ENCODE measurements at regions not wholly inside any gene's neighbourhood (a gene's known extent, or its start where the extent isn't known, plus 50 kb on each side); places are given as distances from the start of the nearest gene placed in this dataset.
A peak's percentile ranks its signal among the peaks of the same experiment; 100 is the strongest.

DNA sequence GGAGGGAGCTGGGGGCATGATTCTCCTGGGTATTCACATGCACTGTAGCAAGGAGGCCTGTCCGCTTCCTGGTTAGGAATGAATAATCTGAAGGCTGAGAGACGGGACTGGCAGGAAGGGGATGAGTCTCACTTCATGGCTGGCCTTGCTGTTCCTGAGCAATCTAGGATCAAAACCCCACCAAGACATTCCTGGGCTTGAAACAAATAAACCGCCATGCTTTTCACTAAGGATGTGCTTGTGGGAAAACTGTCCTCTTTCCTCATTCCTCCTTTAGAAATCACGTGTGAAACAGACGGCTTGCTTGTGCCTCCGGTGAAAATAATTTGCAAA is 132.8 kb downstream of the MACROH2A1 start:
- Histone ChIP-seq H3K4me3 (ENCODE audit: insufficient read depth, low read length) (no peak overlapping the region), H3K27me3 (ENCODE audit: insufficient read depth, low read length) (no peaks in the 10 kb centered on the region), H3K9me3 (ENCODE audit: low read depth, low read length) (no peaks in the 10 kb centered on the region), H3K27ac (ENCODE audit: low read depth, low read length) (peak overlapping the region; percentile 56), H3K36me3 (ENCODE audit: insufficient read depth, low read length) (no peaks in the 10 kb centered on the region), H3K79me2 (ENCODE audit: insufficient read depth, low read length) (no peaks in the 10 kb centered on the region), H3K4me1 (ENCODE audit: insufficient read depth, low read length) (peaks cover 41% of the 10 kb centered on the region), H2AFZ (ENCODE audit: low read length) (peak overlapping the region; percentile 90), H3K4me2 (ENCODE audit: insufficient read depth, low read length) (no peak overlapping the region), H4K20me1 (ENCODE audit: insufficient read depth, low read length) (no peaks in the 10 kb centered on the region)
- peak; percentile 35 for DNase-seq (ENCODE audit: insufficient read length, low spot score, missing footprints)
- TF ChIP-seq, protein P1, sequence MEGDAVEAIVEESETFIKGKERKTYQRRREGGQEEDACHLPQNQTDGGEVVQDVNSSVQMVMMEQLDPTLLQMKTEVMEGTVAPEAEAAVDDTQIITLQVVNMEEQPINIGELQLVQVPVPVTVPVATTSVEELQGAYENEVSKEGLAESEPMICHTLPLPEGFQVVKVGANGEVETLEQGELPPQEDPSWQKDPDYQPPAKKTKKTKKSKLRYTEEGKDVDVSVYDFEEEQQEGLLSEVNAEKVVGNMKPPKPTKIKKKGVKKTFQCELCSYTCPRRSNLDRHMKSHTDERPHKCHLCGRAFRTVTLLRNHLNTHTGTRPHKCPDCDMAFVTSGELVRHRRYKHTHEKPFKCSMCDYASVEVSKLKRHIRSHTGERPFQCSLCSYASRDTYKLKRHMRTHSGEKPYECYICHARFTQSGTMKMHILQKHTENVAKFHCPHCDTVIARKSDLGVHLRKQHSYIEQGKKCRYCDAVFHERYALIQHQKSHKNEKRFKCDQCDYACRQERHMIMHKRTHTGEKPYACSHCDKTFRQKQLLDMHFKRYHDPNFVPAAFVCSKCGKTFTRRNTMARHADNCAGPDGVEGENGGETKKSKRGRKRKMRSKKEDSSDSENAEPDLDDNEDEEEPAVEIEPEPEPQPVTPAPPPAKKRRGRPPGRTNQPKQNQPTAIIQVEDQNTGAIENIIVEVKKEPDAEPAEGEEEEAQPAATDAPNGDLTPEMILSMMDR (IDR thresholded peaks at IDR 0.05; ENCODE audit: extremely low read depth, low read depth, low read length): no peak

DNA sequence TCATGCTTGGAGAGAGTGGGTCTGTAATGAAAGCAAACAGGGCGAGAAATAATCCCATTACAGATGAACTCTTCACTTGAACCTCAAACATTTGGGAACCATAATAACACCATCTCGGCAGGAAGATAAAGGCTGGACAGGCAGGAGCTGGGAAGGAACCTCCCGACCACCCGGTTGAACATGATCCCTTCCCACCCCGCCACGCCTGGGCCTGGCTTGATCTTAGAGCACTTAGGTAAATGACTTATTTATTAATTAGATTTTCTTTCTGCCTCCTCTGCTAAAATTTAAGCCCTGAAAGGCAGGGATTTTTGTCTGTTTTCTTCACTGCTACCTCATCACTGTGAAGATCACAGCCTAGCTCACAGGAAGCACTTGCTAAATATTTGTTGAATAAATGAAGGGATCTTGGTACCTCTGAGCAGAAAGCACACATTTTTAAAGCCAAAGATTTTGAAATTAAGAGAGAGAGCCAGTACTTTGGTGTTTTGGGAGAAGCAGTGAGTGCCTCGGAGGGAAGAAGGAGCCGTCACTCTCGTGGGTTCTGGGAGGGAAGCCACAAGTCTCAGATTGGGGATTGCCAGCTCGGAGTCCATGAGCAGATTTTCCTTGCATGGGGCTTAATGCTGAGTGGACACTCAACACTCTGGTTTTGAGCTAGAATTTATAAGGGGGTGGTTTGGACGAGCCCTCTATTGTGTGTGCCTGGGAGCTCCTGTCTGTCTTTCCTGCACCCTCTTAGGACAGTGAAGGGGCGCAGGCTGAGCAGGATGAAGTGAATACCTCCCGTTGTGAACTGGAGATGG is 133.3 kb downstream of the MACROH2A1 start:
- H3K36me3 ChIP-seq (ENCODE audit: insufficient read depth, low read length): no peaks in the 10 kb centered on the region
- no peaks in the 10 kb centered on the region for H3K9me3 ChIP-seq (ENCODE audit: low read depth, low read length)
- no peaks in the 10 kb centered on the region for H4K20me1 ChIP-seq (ENCODE audit: insufficient read depth, low read length)
- no peak overlapping the region for H3K4me3 ChIP-seq (ENCODE audit: insufficient read depth, low read length)
- no peak overlapping the region for H3K27ac ChIP-seq (ENCODE audit: low read depth, low read length)
- no peak overlapping the region for H3K4me2 ChIP-seq (ENCODE audit: insufficient read depth, low read length)
- no peaks in the 10 kb centered on the region for H3K27me3 ChIP-seq (ENCODE audit: insufficient read depth, low read length)
- no peaks in the 10 kb centered on the region for H3K79me2 ChIP-seq (ENCODE audit: insufficient read depth, low read length)
- H3K4me1 ChIP-seq (ENCODE audit: insufficient read depth, low read length): peaks cover 41% of the 10 kb centered on the region
- no peak for DNase-seq (ENCODE audit: insufficient read length, low spot score, missing footprints)
- H2AFZ ChIP-seq (ENCODE audit: low read length): peak overlapping the region; percentile 90
- TF ChIP-seq, protein P1 (IDR thresholded peaks at IDR 0.05; ENCODE audit: extremely low read depth, low read depth, low read length): no peak

DNA sequence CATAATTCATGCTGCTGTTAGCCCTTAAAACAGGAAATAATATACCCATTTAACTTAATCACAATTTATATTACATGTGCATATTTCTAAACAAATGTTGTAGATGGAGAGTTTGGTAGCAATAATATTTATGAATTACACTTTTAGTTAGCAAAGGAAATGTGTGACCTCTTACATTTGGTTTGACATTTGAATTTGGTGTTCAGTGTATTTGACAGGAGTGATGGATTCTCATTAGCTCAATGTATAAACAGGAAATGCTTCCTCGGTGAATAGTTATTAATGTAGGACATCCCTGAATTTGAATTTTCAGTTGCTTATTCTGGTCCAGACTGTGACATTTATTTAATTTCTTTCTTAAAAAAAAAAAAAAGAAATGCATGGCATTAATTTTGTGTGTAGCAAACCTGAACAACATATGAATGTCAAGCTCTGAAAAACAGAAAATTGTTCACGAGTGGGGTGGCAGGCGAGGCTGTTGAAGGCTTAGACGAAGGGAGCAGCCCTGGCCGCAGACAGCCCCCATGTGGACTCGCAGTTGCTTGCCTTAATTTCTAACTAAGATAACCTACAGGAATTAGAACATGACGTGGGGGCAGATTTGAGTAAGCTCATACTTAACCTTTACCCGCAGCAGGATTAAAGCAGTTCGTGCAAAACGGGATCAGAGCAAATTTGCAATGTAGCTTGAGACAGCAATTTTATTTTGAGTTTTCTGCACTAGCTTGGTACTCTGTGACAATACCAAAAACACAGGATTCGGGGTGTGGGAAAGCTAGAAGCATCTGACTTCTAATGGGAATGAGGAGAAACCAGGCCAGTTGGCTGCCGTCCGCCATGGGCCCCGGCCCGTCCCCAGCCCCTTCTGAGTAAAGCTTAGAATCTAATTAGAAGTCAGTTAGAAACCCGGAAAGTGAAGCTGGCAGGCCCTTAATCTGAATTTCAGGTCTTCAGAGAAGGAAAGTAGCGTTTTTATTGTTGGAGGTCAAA is 134.3 kb downstream of the MACROH2A1 start:
- Histone ChIP-seq H3K4me2 (ENCODE audit: insufficient read depth, low read length) (no peak overlapping the region), H3K27me3 (ENCODE audit: insufficient read depth, low read length) (no peaks in the 10 kb centered on the region), H3K4me1 (ENCODE audit: insufficient read depth, low read length) (peaks cover 31% of the 10 kb centered on the region), H3K79me2 (ENCODE audit: insufficient read depth, low read length) (no peaks in the 10 kb centered on the region), H4K20me1 (ENCODE audit: insufficient read depth, low read length) (no peaks in the 10 kb centered on the region), H3K27ac (ENCODE audit: low read depth, low read length) (no peak overlapping the region), H3K4me3 (ENCODE audit: insufficient read depth, low read length) (no peak overlapping the region), H3K36me3 (ENCODE audit: insufficient read depth, low read length) (no peaks in the 10 kb centered on the region), H3K9me3 (ENCODE audit: low read depth, low read length) (no peaks in the 10 kb centered on the region), H2AFZ (ENCODE audit: low read length) (no peak overlapping the region)
- TF ChIP-seq, protein P1 (IDR thresholded peaks at IDR 0.05; ENCODE audit: extremely low read depth, low read depth, low read length): no peak
- no peak for DNase-seq (ENCODE audit: insufficient read length, low spot score, missing footprints)
